Parathyroid adenoma (tissue), 2 donors: ENCODE measurements at regions not wholly inside any gene's neighbourhood (a gene's known extent, or its start where the extent isn't known, plus 50 kb on each side); places are given as distances from the start of the nearest gene placed in this dataset.

Source experiments
- H2AFZ ChIP-seq: fragments of 300-600 bp; sonication (generic); one replicate; pipeline ENCODE4 v1.7.0; 2017; ENCODE audit warnings: antibody characterized with exemption, mild to moderate bottlenecking
- H3K27ac ChIP-seq: fragments of 300-600 bp; sonication (generic); one replicate; pipeline ENCODE4 v1.7.0; 2017
- H3K27me3 ChIP-seq: fragments of 300-600 bp; sonication (generic); one replicate; pipeline ENCODE4 v1.7.0; 2017; ENCODE audit warnings: low read length; ENCODE audit not compliant: control insufficient read depth, insufficient read depth
- H3K36me3 ChIP-seq: fragments of 300-600 bp; sonication (generic); one replicate; pipeline ENCODE4 v1.7.0; 2017; ENCODE audit warnings: low read length; ENCODE audit not compliant: control insufficient read depth, insufficient read depth
- H3K4me1 ChIP-seq: fragments of 300-600 bp; sonication (generic); one replicate; pipeline ENCODE4 v1.7.0; 2017; ENCODE audit warnings: control low read depth
- H3K4me2 ChIP-seq: fragments of 300-600 bp; sonication (generic); one replicate; pipeline ENCODE4 v1.7.0; 2017; ENCODE audit warnings: low read length
- H3K4me3 ChIP-seq: fragments of 300-600 bp; sonication (generic); one replicate; pipeline ENCODE4 v1.7.0; 2017; ENCODE audit warnings: low read depth, low read length
- H3K79me2 ChIP-seq: fragments of 300-600 bp; sonication (generic); one replicate; pipeline ENCODE4 v1.7.0; 2017; ENCODE audit warnings: control low read depth
- H3K9ac ChIP-seq: fragments of 300-600 bp; sonication (generic); one replicate; pipeline ENCODE4 v1.7.0; 2017; ENCODE audit warnings: mild to moderate bottlenecking
- H3K9me3 ChIP-seq: fragments of 300-600 bp; sonication (generic); one replicate; pipeline ENCODE4 v1.7.0; 2017; ENCODE audit warnings: low read length; ENCODE audit not compliant: control insufficient read depth
- CTCF ChIP-seq: fragments of 300-600 bp; sonication (generic); IDR thresholded peaks from one replicate; pipeline ENCODE4 v1.7.0; 2017; ENCODE audit warnings: antibody characterized with exemption, mild to moderate bottlenecking
- donor health status: primary hyperparathyroidism.

- H2AFZ ChIP-seq, result no peak overlapping the region
- H3K4me3 ChIP-seq, result no peak overlapping the region
- H3K9me3 ChIP-seq, result no peaks in the 10 kb centered on the region
- H3K79me2 ChIP-seq, result no peaks in the 10 kb centered on the region
- no peak overlapping the region for H3K9ac ChIP-seq
- H3K27ac ChIP-seq, result no peak overlapping the region
- H3K4me1 ChIP-seq, result no peaks in the 10 kb centered on the region
- no peak overlapping the region for H3K4me2 ChIP-seq
- H3K36me3 ChIP-seq, result no peaks in the 10 kb centered on the region
- H3K27me3 ChIP-seq, result no peaks in the 10 kb centered on the region
- TF ChIP-seq CTCF, result no peak
Measured at GRCh38 chr13:40211586-40211968, 454.9 kb downstream of the FOXO1 start.

DNA sequence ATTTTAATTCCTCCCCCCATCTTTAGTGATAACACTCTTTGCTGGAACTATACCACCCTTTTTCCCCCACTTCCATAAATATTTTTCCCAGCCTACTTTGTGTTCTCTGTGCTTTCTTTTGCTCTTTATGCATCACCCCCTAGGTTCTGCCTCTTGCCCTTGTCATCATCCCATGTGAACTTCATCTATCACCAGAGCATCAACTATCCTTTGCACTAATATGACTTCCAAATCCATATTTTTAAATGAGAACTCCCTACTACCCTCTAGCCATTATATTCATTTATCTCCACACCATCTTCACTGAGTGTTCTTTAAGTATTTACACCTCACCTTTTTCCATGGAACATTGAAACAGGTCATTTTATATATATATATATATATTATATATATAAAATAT, 452.7 kb downstream of the FOXO1 start:
- Histone ChIP-seq H3K4me1 (no peaks in the 10 kb centered on the region), H3K4me2 (no peak overlapping the region), H2AFZ (no peak overlapping the region), H3K9me3 (no peaks in the 10 kb centered on the region), H3K79me2 (no peaks in the 10 kb centered on the region), H3K27ac (no peak overlapping the region), H3K4me3 (no peak overlapping the region), H3K36me3 (no peaks in the 10 kb centered on the region), H3K27me3 (no peaks in the 10 kb centered on the region), H3K9ac (no peak overlapping the region)
- TF ChIP-seq CTCF, result no peak

GRCh38 chr13:40215311-40215710, 451.1 kb downstream of the FOXO1 start:
- Histone ChIP-seq H2AFZ (no peak overlapping the region), H3K4me1 (no peaks in the 10 kb centered on the region), H3K9me3 (no peaks in the 10 kb centered on the region), H3K27ac (no peak overlapping the region), H3K4me3 (no peak overlapping the region), H3K79me2 (no peaks in the 10 kb centered on the region), H3K9ac (no peak overlapping the region), H3K4me2 (no peak overlapping the region), H3K27me3 (no peaks in the 10 kb centered on the region), H3K36me3 (no peaks in the 10 kb centered on the region)
- no peak for TF ChIP-seq CTCF

DNA sequence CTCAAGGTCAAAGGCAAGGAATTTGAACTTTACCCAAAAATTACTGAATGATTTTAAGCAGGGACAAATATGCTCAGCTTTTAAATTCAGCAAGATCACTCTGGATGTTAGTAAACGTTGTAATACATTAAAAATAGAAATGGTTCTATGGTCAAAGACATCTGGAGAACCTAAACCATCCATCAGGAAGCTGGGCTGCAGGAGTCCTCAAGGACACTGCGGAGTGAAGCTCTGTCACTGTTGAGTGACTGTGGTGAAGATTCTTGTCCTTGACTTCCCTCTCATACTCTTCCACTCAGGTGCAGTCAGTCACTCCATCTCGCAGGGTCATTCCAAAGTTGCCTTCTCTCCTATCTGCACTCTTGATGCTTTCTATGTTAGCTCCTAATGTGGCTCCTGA, 450.7 kb downstream of the FOXO1 start:
- Histone ChIP-seq H3K9me3 (no peaks in the 10 kb centered on the region), H3K9ac (no peak overlapping the region), H3K36me3 (no peaks in the 10 kb centered on the region), H2AFZ (no peak overlapping the region), H3K27me3 (no peaks in the 10 kb centered on the region), H3K4me3 (no peak overlapping the region), H3K27ac (no peak overlapping the region), H3K4me2 (no peak overlapping the region), H3K4me1 (no peaks in the 10 kb centered on the region), H3K79me2 (no peaks in the 10 kb centered on the region)
- TF ChIP-seq CTCF, result no peak

DNA sequence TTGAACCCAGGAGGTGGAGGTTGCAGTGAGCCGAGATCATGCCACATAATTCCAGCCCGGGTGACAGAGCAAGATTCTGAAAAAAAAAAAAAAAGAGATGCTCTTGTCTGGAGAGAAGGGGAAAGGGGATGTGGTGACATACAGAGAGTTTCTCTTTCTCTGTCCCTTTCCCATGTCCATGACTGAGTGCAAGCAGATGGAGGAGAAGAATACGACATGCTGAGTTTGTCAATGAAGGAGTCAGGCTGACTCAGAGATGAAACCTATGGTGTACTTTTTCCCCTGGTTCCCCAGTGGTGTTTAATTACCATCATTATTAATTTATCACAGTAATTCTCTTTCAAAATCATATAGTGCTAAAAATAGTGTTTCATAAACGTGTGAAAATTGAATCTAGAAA, 448.8 kb downstream of the FOXO1 start:
- H3K36me3 ChIP-seq, result no peaks in the 10 kb centered on the region
- no peak overlapping the region for H3K9ac ChIP-seq
- no peaks in the 10 kb centered on the region for H3K27me3 ChIP-seq
- H3K27ac ChIP-seq, result no peak overlapping the region
- H3K79me2 ChIP-seq, result no peaks in the 10 kb centered on the region
- no peaks in the 10 kb centered on the region for H3K9me3 ChIP-seq
- H3K4me3 ChIP-seq, result no peak overlapping the region
- H3K4me2 ChIP-seq, result no peak overlapping the region
- no peak for TF ChIP-seq CTCF
- no peak overlapping the region for H2AFZ ChIP-seq
- no peaks in the 10 kb centered on the region for H3K4me1 ChIP-seq
